NCI-H69 (cell line): ENCODE measurements at regions not wholly inside any gene's neighbourhood (a gene's known extent, or its start where the extent isn't known, plus 50 kb on each side); places are given as distances from the start of the nearest gene placed in this dataset.

Experiments used
- DNase-seq: peaks from one replicate; lab custom pipeline; 2025; lab: John Stamatoyannopoulos, UW

DNA sequence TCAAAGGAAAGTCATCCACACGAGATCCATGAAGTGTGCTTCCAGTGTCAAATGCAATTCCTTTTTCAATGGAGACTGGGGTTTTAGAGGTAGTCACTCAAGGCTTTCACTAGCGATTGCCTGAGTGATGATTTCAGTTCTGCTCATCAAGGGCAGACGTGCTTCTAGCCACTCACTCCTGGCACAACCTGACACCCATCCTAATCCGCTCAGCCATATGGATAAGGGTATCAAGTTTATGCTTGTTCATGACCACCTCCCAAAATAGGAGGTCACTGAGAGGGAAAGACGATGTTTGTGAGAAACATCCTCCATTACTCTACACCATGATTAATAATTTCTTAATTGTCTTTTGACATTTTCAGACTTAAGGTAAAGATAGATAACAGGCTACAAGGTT is 91.3 kb upstream of the HEY2 start:
- DNase-seq, result peak; percentile 90

DNA sequence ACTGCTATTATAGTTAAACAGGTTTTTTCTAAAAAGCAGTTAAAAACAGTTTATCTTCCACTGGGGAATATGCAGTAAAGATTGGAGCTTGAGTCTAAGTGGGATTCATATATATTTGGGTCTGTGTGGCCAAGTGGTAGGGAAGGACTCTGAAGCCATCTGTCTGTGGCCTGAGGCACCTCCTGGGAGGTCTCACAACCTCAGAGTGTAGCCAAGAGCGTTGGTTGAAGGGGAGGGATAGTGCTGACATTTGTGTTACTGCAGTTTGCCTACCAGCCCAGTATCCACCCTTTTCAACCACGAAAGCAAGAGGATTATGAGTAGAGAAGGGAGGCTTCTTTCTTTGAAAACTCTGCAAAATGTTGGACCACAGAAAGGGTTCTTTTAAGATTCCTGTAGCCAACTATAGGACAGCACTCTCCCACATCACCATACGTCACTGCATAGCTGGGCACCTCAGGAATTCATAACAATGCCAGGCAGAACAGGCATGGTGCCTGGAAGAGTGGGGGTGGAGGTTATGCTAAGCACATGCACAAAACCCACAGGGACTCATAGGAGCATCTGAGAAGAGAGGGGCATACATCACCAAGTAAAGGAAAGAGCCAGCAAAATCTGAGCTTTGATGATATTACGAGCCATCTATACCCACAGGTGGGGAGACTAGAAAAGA is 90.5 kb upstream of the HEY2 start:
- peak; percentile 96 for DNase-seq

DNA sequence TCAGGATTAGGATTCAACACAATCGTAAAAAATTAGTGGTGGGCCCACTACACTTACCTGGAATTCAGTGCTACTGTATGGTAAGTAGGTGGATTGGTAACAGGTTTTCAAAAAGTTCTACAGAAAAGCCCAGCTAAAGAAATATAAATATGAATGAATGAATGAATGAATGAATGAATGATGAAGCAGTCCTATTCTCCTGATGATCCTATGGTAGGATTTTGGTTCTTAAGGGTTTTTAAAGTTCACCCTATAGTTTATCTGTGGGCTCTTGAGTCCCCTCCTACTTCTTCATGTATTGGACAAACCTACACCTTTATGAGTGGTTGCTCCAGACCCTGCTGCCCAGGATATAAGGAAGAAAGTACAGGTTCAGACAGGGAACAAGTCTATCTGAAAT is 89.5 kb upstream of the HEY2 start:
- DNase-seq, result peak; percentile 19

DNA sequence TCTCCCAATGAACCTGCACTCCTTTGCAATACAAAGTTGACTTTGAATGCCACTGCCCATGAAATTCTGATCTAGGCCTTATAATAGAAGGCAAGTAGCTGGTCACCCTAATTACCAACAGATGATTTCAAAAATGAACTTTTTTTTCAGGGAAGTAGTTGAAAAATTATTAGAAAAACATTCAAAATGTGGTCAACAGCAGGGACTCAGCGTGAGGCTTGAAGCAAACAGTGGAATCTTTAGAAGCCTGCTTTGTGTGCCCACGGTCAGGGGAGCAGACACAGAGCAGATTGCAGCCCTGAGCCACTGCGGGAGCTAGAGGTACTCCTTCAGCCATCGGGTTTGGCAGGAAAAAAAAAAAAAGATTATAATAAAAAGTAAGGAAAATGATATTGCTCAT is 87.1 kb upstream of the HEY2 start:
- peak; percentile 45 for DNase-seq

DNA sequence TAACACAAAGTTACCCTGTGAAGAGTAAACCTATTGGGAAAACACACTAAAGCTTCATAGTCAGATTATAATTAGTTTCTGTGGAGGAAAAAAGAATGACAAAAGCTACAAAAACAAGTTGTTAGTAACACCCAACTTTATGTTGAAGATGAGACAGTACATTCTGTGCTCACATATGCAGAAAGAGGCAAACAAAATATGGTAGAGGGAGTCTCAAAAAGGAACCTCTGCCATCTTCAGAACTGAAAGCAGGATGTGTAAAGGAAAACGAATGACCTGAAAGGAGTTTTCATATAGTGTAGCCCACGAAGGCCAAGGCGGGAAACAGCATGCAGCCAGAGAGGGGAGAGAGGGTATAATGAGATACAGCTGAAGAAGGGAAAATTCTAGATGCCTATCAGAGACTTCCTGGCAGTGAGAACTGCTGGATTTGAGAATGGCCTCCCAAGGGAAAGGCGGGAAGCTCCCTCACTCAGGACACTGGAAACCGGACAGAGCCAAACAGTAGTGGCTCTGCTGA is 84.1 kb upstream of the HEY2 start:
- DNase-seq, result no peak

DNA sequence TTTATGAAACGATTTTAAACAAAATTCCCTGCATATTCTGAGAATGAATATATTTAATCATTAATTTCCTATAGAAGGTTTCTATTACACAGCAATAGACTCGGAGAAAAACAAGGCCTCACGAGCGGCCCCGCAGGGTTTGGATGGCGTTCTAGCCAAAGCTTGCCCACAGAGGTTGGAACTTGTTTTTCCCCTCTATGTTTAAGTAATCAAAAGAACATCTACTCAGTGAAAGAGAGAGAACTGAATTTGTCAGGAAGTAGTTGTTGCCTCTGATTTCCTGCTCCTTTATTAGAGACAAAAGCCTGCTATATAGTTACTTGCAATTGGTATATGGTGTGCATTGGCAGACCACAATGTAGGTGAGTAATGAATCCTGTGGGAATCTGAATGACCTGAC is 82.1 kb upstream of the HEY2 start:
- peak; percentile 28 for DNase-seq

DNA sequence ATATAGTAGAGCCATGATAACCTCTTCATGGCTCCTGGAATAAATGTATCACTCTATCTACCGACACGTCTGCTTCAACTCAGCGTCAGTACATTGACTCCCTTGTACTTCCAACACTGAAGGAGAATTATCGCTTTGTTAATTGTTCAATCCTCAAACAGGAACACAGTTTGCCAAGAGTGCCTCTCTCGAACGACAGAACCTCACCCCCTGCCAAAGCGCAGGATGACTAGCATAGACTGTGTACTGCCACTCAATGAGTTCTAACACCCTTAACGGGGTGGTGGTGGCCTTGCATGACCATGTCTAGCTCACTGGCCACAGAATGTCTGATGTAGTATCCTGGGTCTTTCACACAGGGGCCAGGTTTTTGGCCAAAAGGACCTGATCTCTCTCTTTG is 81.4 kb upstream of the HEY2 start:
- no peak for DNase-seq

DNA sequence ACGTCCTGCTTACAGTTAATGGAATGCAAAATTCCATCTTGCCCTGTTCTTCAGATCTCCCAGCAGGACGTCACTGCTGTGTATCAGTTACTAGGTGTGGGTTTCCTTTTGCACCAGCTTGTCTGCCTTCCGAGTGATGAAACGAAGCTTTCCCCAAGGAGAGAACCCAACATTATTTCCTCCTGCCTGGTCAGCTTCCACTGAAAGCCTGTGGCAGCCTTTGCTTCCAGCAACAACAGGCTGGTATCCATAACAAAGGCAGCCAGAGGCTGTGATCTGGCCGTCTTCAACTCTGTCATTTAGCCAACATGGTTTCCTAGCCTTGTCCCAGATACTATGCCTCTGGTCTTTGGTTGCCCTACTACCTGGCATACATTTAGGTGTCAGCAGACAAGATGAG is 78.9 kb upstream of the HEY2 start:
- peak; percentile 25 for DNase-seq

DNA sequence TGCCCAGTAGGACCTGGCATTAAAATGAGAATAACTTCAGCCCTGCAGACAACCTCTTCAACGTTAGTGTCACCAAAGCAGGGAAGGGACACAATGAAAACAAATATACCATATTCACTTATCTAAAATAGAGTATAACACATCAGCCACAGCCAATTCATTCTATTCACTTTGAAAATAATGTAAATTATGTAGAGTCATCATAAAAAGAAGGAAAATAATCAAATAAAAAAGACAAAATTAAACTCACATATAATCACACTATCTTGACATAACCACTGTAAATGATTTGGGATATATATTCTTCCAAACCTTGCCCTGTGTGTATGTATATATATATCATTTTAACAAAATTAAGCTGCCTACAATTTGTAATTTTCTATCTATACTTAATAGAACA is 78.1 kb upstream of the HEY2 start:
- no peak for DNase-seq

DNA sequence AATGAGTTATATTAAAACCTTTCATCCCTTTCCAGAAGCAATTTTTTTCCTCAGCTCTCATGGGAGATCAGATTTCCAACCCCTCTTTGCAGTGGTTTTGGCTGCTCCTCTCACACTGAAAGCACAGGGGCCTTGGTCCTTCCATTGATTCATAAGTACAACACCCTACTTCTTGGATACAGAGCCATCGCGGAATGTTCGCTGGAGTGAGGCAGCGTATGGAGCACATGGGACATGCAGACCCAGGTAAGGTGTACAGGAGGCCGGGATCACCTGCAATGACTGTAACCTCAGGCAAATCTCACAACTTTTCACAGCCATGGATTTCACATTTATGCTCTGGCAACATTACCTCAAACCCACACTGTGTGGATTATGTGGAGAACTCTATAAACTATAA is 75.2 kb upstream of the HEY2 start:
- no peak for DNase-seq

DNA sequence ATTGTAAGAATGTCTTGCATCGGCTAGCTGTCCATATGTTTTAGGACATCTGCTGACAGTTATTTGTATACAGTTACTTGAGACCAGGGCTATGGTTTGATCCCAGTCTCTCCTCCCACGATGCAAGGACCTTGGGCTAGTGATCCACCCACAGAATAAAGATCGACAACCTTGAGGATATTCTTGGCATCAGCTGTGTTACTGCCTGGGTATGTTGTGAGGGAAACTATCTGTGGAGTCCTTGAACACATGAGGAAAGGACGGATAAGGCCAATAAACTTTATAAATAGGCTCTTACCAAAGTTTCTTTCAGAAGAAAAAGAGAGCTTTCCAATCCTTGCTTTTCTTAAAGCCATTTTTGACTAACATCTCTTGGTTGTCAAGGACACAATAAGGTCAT is 70.8 kb upstream of the HEY2 start:
- DNase-seq, result no peak

DNA sequence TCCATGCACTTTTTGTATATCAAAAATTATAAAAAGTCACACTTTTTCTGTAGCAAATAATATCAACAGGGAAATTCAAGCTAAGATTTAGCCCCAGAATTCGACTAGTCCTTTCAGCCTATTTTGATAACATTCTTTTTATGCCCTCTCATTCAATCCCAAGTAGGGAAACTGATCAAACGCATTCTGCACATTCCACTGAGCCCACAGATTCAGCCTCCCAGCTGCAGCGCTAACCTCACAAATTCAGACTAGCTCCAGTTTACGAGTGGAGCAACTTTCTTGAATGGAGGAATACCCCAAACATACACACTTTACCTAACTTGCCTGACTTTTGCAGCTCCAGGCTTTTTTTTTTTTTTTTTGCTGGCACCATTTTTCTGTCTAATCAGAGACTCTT is 70.3 kb upstream of the HEY2 start:
- DNase-seq, result no peak

DNA sequence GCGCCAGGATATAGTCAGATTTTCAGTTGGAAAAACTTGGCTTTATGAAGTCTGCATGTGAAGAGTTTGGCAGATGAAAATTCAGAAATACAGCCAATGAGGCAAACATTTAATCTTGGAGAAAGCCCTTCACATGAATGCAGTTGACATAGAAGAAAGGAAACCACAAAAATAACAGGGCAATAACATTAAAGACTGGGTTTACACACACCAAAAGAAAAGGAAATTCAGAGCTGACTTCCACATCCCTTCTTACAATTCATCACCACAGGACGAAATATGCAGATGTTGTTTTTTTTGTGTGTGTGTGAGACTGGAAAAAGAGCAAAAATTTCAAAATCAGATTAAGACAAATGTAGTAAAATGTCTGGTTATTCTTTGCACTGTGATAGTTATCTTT is 69.8 kb upstream of the HEY2 start:
- DNase-seq, result no peak

DNA sequence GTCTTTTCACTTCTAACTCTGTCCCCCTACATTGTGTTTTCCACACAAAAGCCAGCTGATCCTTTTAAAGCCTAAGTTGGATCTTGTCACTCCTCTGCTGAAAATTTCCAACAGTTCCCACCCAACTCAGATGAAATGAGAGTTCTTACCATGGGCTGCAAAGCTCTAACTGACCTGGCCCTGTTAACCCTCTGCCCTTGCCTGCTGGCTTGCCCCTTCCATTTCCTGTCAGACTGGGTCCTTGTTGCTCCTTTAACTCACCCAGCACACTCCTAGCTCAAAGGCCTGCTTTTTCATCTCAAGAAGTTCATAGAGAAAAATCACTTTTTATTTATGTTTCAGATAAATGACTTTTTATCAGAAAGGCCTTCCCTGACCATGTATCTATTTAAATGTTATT is 66.5 kb upstream of the HEY2 start:
- DNase-seq, result no peak

DNA sequence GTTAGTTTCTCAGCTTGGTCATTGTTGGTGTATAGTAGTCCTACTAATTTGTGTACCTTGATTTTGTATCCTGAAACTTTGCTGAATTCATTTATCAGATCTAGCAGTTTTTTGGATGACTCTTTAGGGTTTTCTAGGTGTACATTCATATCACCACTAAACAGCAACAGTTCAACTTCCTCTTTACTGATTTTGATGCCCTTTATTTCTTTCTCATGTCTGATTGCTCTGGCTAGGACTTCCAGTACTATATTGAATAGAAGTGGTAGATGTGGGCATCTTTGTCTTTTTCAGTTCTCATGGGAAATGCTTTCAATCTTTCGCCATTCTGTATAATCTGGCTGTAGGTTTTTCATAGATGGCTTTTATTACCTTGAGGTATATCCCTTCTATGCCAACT is 61.3 kb upstream of the HEY2 start:
- no peak for DNase-seq

DNA sequence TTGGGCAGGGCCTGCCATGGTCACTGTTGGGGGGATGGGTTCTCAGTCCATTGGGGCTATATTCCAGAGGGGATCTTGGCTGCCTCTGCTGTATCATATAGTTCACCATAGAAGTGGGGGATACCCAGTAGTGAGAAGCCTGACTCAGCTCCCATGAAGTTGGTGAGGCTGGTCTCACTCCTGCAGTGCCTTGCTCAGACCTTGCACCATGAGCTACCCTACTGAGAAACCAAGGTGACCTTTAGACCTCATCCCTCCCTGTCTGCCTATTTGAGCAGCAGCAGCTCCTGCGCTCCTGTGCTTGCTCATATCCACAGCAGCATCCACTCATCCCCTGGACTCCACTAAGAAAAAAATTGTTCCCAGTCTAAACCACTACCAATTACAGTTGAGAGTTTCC is 56.0 kb upstream of the HEY2 start:
- DNase-seq, result no peak

DNA sequence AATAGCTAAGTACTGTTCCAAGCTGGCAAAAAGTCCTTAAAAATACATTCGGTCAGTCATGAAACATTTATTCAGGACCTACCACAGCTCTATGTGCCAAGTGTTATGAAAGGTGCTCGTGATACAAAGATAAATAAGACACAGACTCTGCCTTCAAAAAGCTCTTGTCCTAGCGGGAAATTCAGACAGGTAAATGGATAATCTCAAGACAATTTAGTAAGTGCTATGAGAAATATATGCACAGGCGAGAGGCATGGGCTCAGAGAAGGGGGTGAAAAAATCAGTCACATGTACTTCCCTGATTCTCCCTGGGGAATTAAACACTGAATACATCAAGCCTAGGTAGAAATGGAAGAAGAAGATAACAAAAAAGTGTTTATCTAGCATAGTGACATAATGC is 49.8 kb upstream of the HEY2 start:
- peak; percentile 70 for DNase-seq
